ENCODE measurements at regions not wholly inside any gene's neighbourhood (a gene's known extent, or its start where the extent isn't known, plus 50 kb on each side); places are given as distances from the start of the nearest gene placed in this dataset.
"Not testable (repeated sequence)": the region's sequence is repeated elsewhere in the genome, so short reads cannot be mapped to it uniquely, and the experiment has no call there.

- no peak for DNase-seq
Measured at GRCh38 chr21:18104802-18105201, 139.8 kb upstream of the CHODL start.

- DNase-seq = not testable (repeated sequence)
Measured at GRCh38 chr21:18096413-18096812, 148.2 kb upstream of the CHODL start.

GRCh38 chr21:18089786-18090185 is 154.8 kb upstream of the CHODL start:
- DNase-seq = no peak

- no peak for DNase-seq
Measured at GRCh38 chr21:18070392-18070791, 174.2 kb upstream of the CHODL start.

- no peak for DNase-seq
Measured at GRCh38 chr21:18069875-18070274, 174.8 kb upstream of the CHODL start.

- no peak for DNase-seq
Measured at GRCh38 chr21:18060402-18060801, 184.2 kb upstream of the CHODL start.

- DNase-seq = no peak
Measured at GRCh38 chr21:18058731-18059398, 185.8 kb upstream of the CHODL start.

GRCh38 chr21:18053151-18053550 is 191.5 kb upstream of the CHODL start:
- DNase-seq = no peak

GRCh38 chr21:18049461-18049860 is 195.2 kb upstream of the CHODL start:
- no peak for DNase-seq

- peak; percentile 2 to 13 (median 7) for DNase-seq
Measured at GRCh38 chr21:18041012-18041411, 203.6 kb upstream of the CHODL start.

GRCh38 chr21:18030248-18030647 is 211.1 kb upstream of the C21orf91 start:
- DNase-seq = no peak

- no peak for DNase-seq
Measured at GRCh38 chr21:18026359-18026758, 207.2 kb upstream of the C21orf91 start.

GRCh38 chr21:18023711-18024110 is 204.6 kb upstream of the C21orf91 start:
- no peak for DNase-seq

GRCh38 chr21:18023157-18023556 is 204.0 kb upstream of the C21orf91 start:
- DNase-seq = no peak

GRCh38 chr21:18007121-18007520 is 188.0 kb upstream of the C21orf91 start:
- no peak for DNase-seq

GRCh38 chr21:18006691-18007090 is 187.5 kb upstream of the C21orf91 start:
- DNase-seq = no peak

- no peak for DNase-seq
Measured at GRCh38 chr21:18002393-18002792, 183.2 kb upstream of the C21orf91 start.

- DNase-seq = no peak
Measured at GRCh38 chr21:18000981-18001686, 182.0 kb upstream of the C21orf91 start.

GRCh38 chr21:17998599-17998998 is 179.4 kb upstream of the C21orf91 start:
- DNase-seq = not testable (repeated sequence)

- DNase-seq = no peak
Measured at GRCh38 chr21:17989780-17990179, 170.6 kb upstream of the C21orf91 start.

GRCh38 chr21:17988102-17988437 is 168.9 kb upstream of the C21orf91 start:
- no peak for DNase-seq

- DNase-seq = no peak
Measured at GRCh38 chr21:17987382-17988101, 168.4 kb upstream of the C21orf91 start.

- DNase-seq = no peak
Measured at GRCh38 chr21:17981060-17981740, 162.0 kb upstream of the C21orf91 start.

All from suppressor macrophage (primary cell).